ENCODE measurements at regions not wholly inside any gene's neighbourhood (a gene's known extent, or its start where the extent isn't known, plus 50 kb on each side); places are given as distances from the start of the nearest gene placed in this dataset.

DNA sequence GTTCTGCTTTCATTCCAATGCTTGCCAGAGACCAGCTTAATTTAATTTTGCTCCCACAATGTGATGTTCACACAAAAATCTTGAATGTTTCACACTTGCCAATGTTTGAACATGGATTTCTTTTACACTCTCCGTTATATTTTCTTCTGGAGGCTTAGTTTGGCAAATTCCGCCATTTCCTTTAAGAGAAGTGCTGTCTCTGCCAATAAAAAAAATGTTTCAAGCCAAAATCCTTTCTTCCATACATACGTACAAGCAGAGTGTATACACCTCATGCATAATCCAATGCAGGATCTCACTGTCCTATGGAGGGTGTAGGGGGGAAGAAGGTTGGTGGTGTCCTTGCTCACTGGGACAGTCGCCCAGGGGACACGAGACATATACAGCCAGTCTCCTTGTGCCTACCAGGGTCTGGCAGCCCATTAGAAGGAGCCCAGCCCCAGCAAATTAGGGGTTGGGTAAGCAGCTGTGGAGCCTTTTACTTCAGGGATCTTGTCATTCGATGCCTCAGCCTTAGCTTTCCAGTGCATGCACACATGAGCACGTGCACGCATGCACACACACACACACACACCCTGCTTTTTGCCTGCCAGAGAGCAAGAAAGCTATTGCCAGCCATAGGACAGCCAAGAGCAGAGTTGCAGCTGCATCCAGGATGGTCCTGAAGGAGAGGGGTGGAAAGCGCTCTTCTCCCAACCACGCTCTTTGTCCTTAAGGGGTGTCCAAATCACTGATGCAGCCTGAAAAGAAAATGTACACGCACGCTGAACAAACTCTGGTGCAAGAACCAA lies 208.3 kb downstream of the FOXO1 start:
- no peaks in the 10 kb centered on the region for H3K9me3 ChIP-seq (ENCODE audit: control insufficient read depth, insufficient read depth, low read depth, low read length)
- no peaks in the 10 kb centered on the region for H3K4me1 ChIP-seq (ENCODE audit: control insufficient read depth, insufficient read depth, low read length)
- H3K27ac ChIP-seq (ENCODE audit: extremely low read depth, low read depth, low read length) = no peak overlapping the region
- no peak overlapping the region for H3K4me3 ChIP-seq (ENCODE audit: low read depth, low read length)
- peak; percentile 24; the same call in 1 of the 2 replicates for TF ChIP-seq ZNF449 (tag by site-specific recombination; IDR thresholded peaks at IDR 0.05)
- no peak for TF ChIP-seq HOXC10 (CRISPR knock-in tag; IDR thresholded peaks at IDR 0.05)
- ChIA-PET POLR2A (no interaction called here), CTCF (interaction anchor here (0.7 kb wide), 1 partner anchor 12 kb away, joined by 4 read pairs; no protein-coding TSS in a partner anchor)
- H3K36me3 ChIP-seq (ENCODE audit: control insufficient read depth in 2 of 2, insufficient read depth in 1 of 2, low read length in 2 of 2) = no peaks in the 10 kb centered on the region

GRCh38 chr13:40458720-40458990 lies 207.8 kb downstream of the FOXO1 start:
- Histone ChIP-seq H3K27ac (ENCODE audit: extremely low read depth, low read depth, low read length) (no peak overlapping the region), H3K4me1 (ENCODE audit: control insufficient read depth, insufficient read depth, low read length) (no peaks in the 10 kb centered on the region), H3K9me3 (ENCODE audit: control insufficient read depth, insufficient read depth, low read depth, low read length) (no peaks in the 10 kb centered on the region), H3K36me3 (ENCODE audit: control insufficient read depth in 2 of 2, insufficient read depth in 1 of 2, low read length in 2 of 2) (no peaks in the 10 kb centered on the region), H3K4me3 (ENCODE audit: low read depth, low read length) (no peak overlapping the region)
- POLR2A ChIA-PET = no interaction called here
- CTCF ChIA-PET = interaction anchor here (0.7 kb wide), 1 partner anchor 13 kb away, joined by 4 read pairs; no protein-coding TSS in a partner anchor
- TF ChIP-seq EGR2 (tag by site-specific recombination; IDR thresholded peaks at IDR 0.05; ENCODE audit: low read depth) (0 out of 2 replicates have a peak, but pooled peaks have one; percentile 21), ZNF114 (tag by site-specific recombination; IDR thresholded peaks at IDR 0.05) (no peak), ZNF449 (tag by site-specific recombination; IDR thresholded peaks at IDR 0.05) (no peak), ZNF184 (tag by site-specific recombination; IDR thresholded peaks at IDR 0.05) (no peak), ZFHX2 (tag by site-specific recombination; conservative IDR thresholded peaks at IDR 0.05) (peak; percentile 43)
- TF ChIP-seq, protein P1, sequence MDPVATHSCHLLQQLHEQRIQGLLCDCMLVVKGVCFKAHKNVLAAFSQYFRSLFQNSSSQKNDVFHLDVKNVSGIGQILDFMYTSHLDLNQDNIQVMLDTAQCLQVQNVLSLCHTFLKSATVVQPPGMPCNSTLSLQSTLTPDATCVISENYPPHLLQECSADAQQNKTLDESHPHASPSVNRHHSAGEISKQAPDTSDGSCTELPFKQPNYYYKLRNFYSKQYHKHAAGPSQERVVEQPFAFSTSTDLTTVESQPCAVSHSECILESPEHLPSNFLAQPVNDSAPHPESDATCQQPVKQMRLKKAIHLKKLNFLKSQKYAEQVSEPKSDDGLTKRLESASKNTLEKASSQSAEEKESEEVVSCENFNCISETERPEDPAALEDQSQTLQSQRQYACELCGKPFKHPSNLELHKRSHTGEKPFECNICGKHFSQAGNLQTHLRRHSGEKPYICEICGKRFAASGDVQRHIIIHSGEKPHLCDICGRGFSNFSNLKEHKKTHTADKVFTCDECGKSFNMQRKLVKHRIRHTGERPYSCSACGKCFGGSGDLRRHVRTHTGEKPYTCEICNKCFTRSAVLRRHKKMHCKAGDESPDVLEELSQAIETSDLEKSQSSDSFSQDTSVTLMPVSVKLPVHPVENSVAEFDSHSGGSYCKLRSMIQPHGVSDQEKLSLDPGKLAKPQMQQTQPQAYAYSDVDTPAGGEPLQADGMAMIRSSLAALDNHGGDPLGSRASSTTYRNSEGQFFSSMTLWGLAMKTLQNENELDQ (tag by site-specific recombination; IDR thresholded peaks at IDR 0.05; ENCODE audit: low read depth) = no peak

DNA sequence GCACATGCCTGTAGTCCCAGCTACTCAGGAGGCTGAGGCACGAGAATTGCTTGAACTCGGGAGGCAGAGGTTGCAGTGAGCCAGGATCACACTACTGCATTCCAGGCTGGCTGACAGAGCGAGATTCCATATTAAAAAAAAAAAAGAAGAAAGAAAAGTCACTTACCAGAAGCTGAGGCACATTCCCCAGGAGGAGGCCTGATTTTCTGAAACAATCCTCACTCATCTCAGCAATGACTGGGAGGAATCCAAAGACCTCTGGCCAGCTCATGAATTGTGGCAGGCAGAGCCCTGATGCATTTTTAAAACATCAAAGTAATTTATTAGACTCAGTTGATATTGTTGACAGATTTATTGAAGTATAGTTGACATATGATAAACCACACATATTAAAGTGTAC lies 206.3 kb downstream of the FOXO1 start:
- TF ChIP-seq ZNF24 (tag by site-specific recombination; IDR thresholded peaks at IDR 0.05) (no peak), WT1 (tag by site-specific recombination; IDR thresholded peaks at IDR 0.05) (no peak), ZNF174 (tag by site-specific recombination; IDR thresholded peaks at IDR 0.05) (no peak), ZNF292 (tag by site-specific recombination; IDR thresholded peaks at IDR 0.05; ENCODE audit: borderline replicate concordance, low read depth) (no peak), ZNF501 (tag by site-specific recombination; IDR thresholded peaks at IDR 0.05) (no peak), SETDB1 (IDR thresholded peaks at IDR 0.05; ENCODE audit: insufficient read length, low read length) (no peak), ZNF791 (tag by site-specific recombination; IDR thresholded peaks at IDR 0.05) (no peak), ZNF561 (tag by site-specific recombination; IDR thresholded peaks at IDR 0.05; ENCODE audit: borderline replicate concordance) (no peak), GLI4 (tag by site-specific recombination; IDR thresholded peaks at IDR 0.05) (no peak), ZNF391 (tag by site-specific recombination; IDR thresholded peaks at IDR 0.05; ENCODE audit: borderline replicate concordance, low read depth) (no peak), ZNF473 (tag by site-specific recombination; IDR thresholded peaks at IDR 0.05) (no peak), ZNF280D (tag by site-specific recombination; IDR thresholded peaks at IDR 0.05) (no peak), INSM2 (tag by site-specific recombination; IDR thresholded peaks at IDR 0.05) (no peak)
- Histone ChIP-seq H3K4me3 (ENCODE audit: low read depth, low read length) (no peak overlapping the region), H3K4me1 (ENCODE audit: control insufficient read depth, insufficient read depth, low read length) (no peaks in the 10 kb centered on the region), H3K36me3 (ENCODE audit: control insufficient read depth in 2 of 2, insufficient read depth in 1 of 2, low read length in 2 of 2) (no peaks in the 10 kb centered on the region), H3K27ac (ENCODE audit: extremely low read depth, low read depth, low read length) (no peak overlapping the region), H3K9me3 (ENCODE audit: control insufficient read depth, insufficient read depth, low read depth, low read length) (no peaks in the 10 kb centered on the region)
- CTCF ChIA-PET = no interaction called here
- POLR2A ChIA-PET = no interaction called here
